Spleen (tissue), 7 donors: ENCODE measurements at regions not wholly inside any gene's neighbourhood (a gene's known extent, or its start where the extent isn't known, plus 50 kb on each side); places are given as distances from the start of the nearest gene placed in this dataset.

ENCODE experiments used
- CTCF ChIP-seq, 11 experiments: fragments of 200-600 bp in 7 of 11; fragments of 450-650 bp in 4 of 11; sonication (generic) in 4 of 11; IDR thresholded peaks in 8 of 11; conservative IDR thresholded peaks in 3 of 11; 1 replicate in 7 of 11; 2 replicates in 4 of 11; pipeline versions ENCODE4 v1.4.0 to v1.8.0; 2016 to 2021; ENCODE audit warnings: antibody characterized with exemption in 11 of 11, inconsistent platforms in 4 of 11, mild to moderate bottlenecking in 1 of 11
- POLR2A ChIP-seq, 3 donors: fragments of 450-650 bp; IDR thresholded peaks; one replicate each; pipeline ENCODE4 v1.5.1; 2017; ENCODE audit warnings: antibody characterized with exemption in 3 of 3, mild to moderate bottlenecking in 1 of 3
- POLR2AphosphoS5 ChIP-seq, 3 donors: sonication (generic); formaldehyde crosslinking; IDR thresholded peaks; one replicate each; pipeline ENCODE4 v1.5.1; 2017; ENCODE audit warnings: antibody characterized with exemption in 3 of 3
- donor health status: DM: no; HTN: no; CAD: no; lungs with moderate emphysema.
- donor health status: DM: no; HTN: no; CAD: no.
- donor health status: DM: no; HTN: no; CAD: no.

GRCh38 chr13:22262001-22262885, 591.4 kb downstream of the FGF9 start:
- TF ChIP-seq CTCF (IDR thresholded peaks at IDR 0.05 in 8 of 11, conservative IDR thresholded peaks at IDR 0.05 in 3 of 11) (no peak), POLR2A (IDR thresholded peaks at IDR 0.05) (no peak), POLR2AphosphoS5 (IDR thresholded peaks at IDR 0.05) (no peak)
